ENCODE measurements at regions not wholly inside any gene's neighbourhood (a gene's known extent, or its start where the extent isn't known, plus 50 kb on each side); places are given as distances from the start of the nearest gene placed in this dataset.

GRCh38 chr15:27670486-27671209 is 428.5 kb downstream of the OCA2 start:
- DNase-seq = no peak

GRCh38 chr15:27669641-27670040 is 429.5 kb downstream of the OCA2 start:
- no peak for DNase-seq

- DNase-seq = no peak
These were observed 430.5 kb downstream of the OCA2 start for GRCh38 chr15:27668471-27669220.

DNA sequence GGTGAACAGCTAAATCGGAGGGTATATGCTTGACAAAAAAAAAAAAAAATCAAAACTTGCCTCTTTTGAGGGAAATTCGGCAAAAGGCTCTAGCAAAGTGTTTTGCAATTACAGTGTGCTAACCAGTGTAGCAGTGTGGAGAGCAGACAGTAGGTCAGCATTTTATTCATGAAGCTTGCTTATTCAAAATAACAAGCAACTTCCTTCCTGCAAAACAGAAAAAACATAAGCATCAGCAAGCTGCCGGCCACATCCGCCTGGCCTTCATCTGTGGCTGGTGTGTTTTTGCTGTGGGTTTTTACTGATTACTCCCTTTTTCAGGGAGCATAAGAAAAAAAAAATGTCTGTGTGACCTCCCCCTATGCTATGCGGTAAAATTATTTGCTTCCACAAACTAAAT is 434.1 kb downstream of the OCA2 start:
- DNase-seq = no peak

GRCh38 chr15:27662892-27663291 is 436.2 kb downstream of the OCA2 start:
- DNase-seq = no peak

GRCh38 chr15:27660676-27661075 is 438.4 kb downstream of the OCA2 start:
- DNase-seq = no peak

DNA sequence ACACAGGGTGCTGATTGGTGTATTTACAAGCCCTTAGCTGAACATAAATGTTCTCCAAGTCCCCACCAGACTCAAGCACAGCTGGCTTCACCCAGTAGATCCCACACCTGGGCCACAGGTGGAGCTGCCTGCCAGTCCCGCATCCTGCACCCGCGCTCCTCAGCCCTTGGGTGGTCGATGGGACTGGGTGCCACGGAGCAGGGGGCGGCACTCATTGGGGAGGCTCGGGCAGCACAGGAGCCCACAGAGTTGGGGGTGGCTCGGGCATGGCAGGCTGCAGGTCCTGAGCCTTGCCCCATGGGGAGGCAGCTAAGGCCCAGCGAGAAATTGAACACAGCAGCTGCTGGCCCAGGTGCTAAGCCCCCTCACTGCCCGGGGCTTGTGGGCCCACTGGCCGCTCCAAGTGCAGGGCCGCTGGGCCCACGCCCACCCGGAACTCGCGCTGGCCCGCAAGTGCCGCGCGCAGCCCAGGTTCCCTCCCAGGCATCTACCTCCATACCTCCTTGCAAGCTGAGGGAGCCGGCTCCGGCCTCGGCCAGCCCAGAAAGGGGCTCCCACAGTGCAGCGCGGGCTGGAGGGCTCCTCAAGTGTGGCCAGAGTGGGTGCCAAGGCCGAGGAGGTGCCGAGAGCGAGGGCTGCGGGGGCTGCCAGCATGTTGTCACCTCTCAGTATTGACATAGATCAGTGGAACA is 442.7 kb downstream of the OCA2 start:
- DNase-seq = no peak

DNA sequence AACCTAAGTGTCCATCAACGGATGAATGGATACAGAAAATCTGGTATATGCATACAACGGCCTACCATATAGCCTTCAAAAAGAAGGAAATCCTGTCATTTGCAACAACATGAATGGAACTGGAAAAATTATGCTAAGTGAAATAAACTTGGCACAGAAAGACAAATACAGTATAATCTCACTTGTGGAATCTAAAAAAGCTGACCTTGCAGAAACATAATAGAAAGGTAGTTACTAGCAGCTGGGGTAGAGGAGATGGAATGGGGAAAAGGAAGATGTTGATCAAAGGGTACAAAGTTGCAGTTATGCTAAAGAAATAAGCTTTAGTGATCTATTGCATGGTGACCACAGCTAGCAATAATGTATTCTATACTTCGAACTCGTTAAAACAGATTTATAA is 444.1 kb downstream of the OCA2 start:
- no peak for DNase-seq

DNA sequence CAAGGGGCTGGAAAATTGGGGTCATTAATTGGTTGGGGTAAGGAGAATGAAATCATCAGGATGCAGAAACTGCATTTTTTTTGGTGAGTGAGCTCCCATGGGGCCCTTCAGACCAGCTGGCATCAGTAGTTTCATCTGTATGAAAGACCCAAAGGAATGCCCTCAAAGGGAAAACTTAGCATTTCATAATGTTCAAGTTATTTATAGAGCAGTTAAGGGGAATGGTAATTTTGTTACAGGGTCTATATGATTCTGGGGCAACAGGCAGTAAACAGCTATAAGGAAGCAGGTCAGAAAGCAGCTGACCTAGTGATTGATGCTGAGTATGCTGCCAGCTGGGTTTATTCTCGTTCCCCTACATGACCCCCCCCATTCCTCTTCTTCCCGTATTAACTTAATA is 448.9 kb downstream of the OCA2 start:
- DNase-seq = no peak

DNA sequence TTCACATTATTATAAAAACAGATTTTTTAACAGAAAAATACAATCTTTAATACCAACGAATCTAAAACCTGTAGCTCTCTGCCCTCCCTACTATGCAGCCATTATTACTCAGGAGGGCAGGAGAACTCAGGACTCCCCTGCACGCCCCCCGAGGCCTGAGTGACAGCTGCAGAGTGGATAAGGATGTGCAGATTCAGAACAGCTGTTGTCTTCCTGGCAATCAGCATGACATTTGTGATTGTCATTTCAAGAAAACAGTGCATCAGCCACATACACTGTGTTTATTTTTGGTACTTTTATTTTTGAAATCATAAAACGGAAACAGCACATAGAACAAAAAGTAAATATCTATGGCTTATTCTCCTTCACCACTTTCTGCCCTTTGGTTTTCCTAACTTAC is 450.8 kb downstream of the OCA2 start:
- DNase-seq = no peak

- no peak for DNase-seq
These were observed 452.6 kb downstream of the OCA2 start for GRCh38 chr15:27646531-27646930.

GRCh38 chr15:27645672-27646071 is 453.4 kb downstream of the OCA2 start:
- DNase-seq = no peak

DNA sequence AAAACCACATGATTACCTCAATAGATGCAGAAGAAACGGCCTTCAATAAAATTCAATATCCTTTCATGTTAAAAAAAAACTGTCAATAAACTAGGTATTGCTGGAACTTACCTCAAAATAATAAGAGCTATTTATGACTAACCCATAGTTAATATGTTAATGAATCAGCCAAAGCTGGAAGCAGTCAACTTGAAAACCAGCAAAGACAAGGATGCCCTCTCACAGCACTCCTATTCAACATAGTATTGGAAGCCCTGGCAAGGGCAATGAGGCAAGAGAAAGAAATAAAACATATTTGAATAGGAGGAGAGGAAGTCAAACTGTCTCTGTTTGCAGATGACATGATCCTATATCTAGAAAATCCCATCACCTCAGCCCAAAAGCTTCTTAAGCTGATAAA is 456.1 kb downstream of the OCA2 start:
- DNase-seq = no peak

DNA sequence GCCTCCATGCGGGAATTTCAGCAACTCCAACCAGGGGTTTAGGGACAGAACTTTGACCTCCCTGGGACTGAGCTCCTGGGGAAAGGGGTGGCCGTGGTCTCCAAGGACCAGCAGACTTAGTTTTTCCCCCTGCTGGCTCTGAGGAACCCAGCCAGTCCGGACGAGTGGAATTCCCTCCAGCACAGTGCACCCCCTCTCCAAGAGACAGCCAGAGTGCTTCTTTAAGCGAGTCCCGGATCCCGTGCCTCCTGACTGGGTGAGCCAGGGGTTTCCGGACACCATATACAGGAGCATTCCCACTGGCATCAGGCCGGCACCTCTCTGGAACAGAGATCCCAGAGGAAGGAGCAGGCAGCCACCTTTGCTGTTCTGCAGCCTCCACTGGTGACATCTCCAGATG is 459.5 kb downstream of the OCA2 start:
- DNase-seq = no peak

DNA sequence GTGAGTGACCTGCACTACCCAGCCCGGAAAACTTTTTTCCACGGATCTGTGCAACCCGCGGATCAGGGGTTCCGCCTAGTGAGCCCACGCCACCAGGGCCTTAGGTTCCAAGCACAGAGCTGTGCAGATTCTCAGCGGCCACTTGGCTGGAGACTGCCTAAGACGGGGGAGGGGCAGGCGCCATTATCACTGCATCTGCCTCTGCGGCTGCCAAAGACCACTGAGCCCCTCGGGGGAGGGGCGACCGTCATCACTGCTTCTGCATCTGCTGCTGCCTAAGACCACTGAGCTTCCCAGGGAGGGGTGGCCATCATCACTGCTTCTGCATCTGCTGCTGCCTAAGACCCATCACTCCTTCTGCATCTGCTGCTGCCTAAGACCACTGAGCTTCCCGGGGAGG is 460.2 kb downstream of the OCA2 start:
- DNase-seq = no peak

- no peak for DNase-seq
These were observed 463.2 kb downstream of the OCA2 start for GRCh38 chr15:27635916-27636315.

DNA sequence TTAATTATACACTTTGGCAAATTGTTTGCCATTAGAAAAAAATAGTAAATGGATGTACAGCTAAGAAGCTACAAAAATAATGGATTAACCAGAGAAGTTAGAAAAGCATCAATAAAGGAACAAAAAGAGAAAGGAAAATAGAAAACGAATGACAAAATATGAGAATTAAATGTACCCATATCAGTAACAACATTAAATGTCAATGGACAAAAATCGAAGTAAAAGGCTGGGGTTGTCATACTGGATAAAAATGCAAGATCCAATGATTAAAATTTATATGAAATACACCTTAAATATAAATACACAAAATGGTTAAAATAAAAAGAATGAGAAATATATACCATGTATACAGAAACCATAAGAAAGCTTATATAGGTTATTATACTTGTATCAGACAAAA is 470.6 kb downstream of the OCA2 start:
- no peak for DNase-seq

- DNase-seq = no peak
These were observed 471.5 kb downstream of the OCA2 start for GRCh38 chr15:27627623-27628022.

DNA sequence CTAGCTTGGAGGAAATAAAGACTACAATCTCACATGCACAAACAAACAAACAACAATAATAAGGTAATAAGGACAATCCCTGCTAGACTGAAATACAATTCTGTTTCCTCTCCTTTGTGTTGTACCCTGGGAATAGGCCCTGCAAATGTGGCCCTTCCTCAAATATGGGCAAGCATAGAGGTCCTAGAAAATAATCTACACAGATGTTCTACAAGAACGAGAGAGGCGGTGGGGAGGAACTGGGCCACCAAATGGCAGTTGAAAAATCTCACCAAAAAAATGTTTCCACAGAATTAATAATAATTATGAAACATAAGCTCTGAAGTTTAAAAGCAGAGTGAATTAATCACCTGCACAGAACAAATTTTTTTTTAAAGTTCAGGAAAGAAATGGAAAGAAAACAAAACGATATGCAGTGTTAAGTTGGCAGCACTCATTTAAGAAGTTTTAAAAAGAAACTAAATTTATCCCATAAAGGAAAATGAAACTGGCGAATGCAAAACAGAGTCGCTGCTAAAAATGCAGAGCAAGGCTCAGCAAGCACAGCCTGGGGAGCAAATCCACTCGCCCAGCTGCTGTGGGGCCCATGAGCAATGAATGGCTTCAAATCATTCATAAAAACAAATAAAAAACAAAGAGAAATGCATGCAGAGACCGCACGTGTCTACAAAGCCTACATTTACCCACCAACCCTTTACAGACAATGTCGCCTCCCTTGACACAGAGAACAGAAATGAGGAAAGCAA is 475.4 kb downstream of the OCA2 start:
- no peak for DNase-seq

GRCh38 chr15:27623149-27623548 is 476.0 kb downstream of the OCA2 start:
- no peak for DNase-seq

- no peak for DNase-seq
These were observed 476.7 kb downstream of the OCA2 start for GRCh38 chr15:27622371-27622770.

- DNase-seq = no peak
These were observed 479.9 kb downstream of the OCA2 start for GRCh38 chr15:27619204-27619603.

GRCh38 chr15:27617013-27617412 is 482.1 kb downstream of the OCA2 start:
- no peak for DNase-seq

Data from NCI-H2081 treated with DMSO at 0.1 percent for 48 hours (cell line).